OCI-LY7 (cell line): ENCODE measurements at regions not wholly inside any gene's neighbourhood (a gene's known extent, or its start where the extent isn't known, plus 50 kb on each side); places are given as distances from the start of the nearest gene placed in this dataset.

ENCODE experiments used
- BruUV-seq: library from RNA; stranded (reverse); fragments of 400-500 nt; replicated peaks from 2 replicates; lab custom pipeline; 2021; lab: Mats Ljungman, UMichigan
- CTCF ChIA-PET: fragments of 300-600 bp; sonication (Branson Sonifier 250); formaldehyde crosslinking; loops from one replicate; lab custom pipeline; 2022; ENCODE audit warnings: antibody characterized with exemption; ENCODE audit not compliant: unreplicated experiment; lab: Charles Lee
- POLR2A ChIA-PET: fragments of 300-600 bp; sonication (Branson Sonifier 250); formaldehyde crosslinking; loops from one replicate; lab custom pipeline; 2022; ENCODE audit warnings: antibody characterized with exemption; lab: Charles Lee
- DNase-seq: peaks from one replicate; pipeline ENCODE4 v3.0.0-alpha.2; 2015; ENCODE audit warnings: low spot score
- H2AFZ ChIP-seq: fragments of 200-600 bp; sonication (generic), shearing (Covaris generic); 2 replicates; pipeline ENCODE4 v1.6.1; 2014; ENCODE audit warnings: mild to moderate bottlenecking, antibody characterized with exemption, low read length, moderate library complexity
- H3K27ac ChIP-seq: fragments of 200-600 bp; sonication (generic); 2 replicates; pipeline ENCODE4 v1.5.1; 2014; ENCODE audit warnings: mixed run types, low read depth, mild to moderate bottlenecking, moderate library complexity, low read length, inconsistent platforms; ENCODE audit not compliant: poor library complexity, severe bottlenecking
- H3K36me3 ChIP-seq: fragments of 200-600 bp; sonication (generic); 2 replicates; pipeline ENCODE4 v1.6.1; 2014; ENCODE audit warnings: mild to moderate bottlenecking, antibody characterized with exemption, low read length, moderate library complexity, mixed read lengths; ENCODE audit not compliant: insufficient read depth
- H3K4me1 ChIP-seq: fragments of 200-600 bp; sonication (generic); 2 replicates; pipeline ENCODE4 v1.5.1; 2014; ENCODE audit warnings: mild to moderate bottlenecking, low read length; ENCODE audit not compliant: insufficient read depth, poor library complexity, severe bottlenecking
- H3K4me2 ChIP-seq: fragments of 200-600 bp; sonication (generic); 2 replicates; pipeline ENCODE4 v1.6.1; 2014; ENCODE audit warnings: mild to moderate bottlenecking, low read length
- H3K4me3 ChIP-seq: fragments of 200-600 bp; sonication (generic); 2 replicates; pipeline ENCODE4 v1.5.1; 2014; ENCODE audit warnings: mild to moderate bottlenecking, low read depth, low read length; ENCODE audit not compliant: poor library complexity, severe bottlenecking
- H3K79me2 ChIP-seq: fragments of 200-600 bp; sonication (generic); 2 replicates; pipeline ENCODE4 v1.6.1; 2016; ENCODE audit warnings: low read depth, mild to moderate bottlenecking, low read length, moderate library complexity, mixed read lengths; ENCODE audit not compliant: insufficient read depth
- H3K9me2 ChIP-seq: fragments of 200-600 bp; sonication (generic); 2 replicates; pipeline ENCODE4 v1.6.1; 2016; ENCODE audit warnings: mild to moderate bottlenecking, low read length, mixed read lengths; ENCODE audit not compliant: insufficient read depth
- H3K9me3 ChIP-seq: fragments of 200-600 bp; sonication (generic); 2 replicates; pipeline ENCODE4 v1.6.1; 2014; ENCODE audit warnings: mild to moderate bottlenecking, mixed run types, low read length, mixed read lengths
- H4K20me1 ChIP-seq: fragments of 200-600 bp; sonication (generic); 2 replicates; pipeline ENCODE4 v1.6.1; 2014; ENCODE audit warnings: mild to moderate bottlenecking, antibody characterized with exemption, low read length, moderate library complexity, mixed read lengths; ENCODE audit not compliant: insufficient read depth
- CTCF ChIP-seq: fragments of 200-600 bp; sonication (generic); conservative IDR thresholded peaks from 2 replicates; pipeline ENCODE4 v1.5.1; 2014; ENCODE audit warnings: mild to moderate bottlenecking, antibody characterized with exemption, low read length, moderate library complexity, mixed read lengths
- EZH2phosphoT487 ChIP-seq: fragments of 200-600 bp; sonication (generic); IDR thresholded peaks from 2 replicates; pipeline ENCODE4 v1.6.1; 2018; ENCODE audit warnings: low read depth, borderline replicate concordance, mild to moderate bottlenecking, mixed run types, antibody characterized with exemption, low read length, moderate library complexity, mixed read lengths
- intact Hi-C: fragments of 100-400 bp; cut with micrococcal nuclease; formaldehyde crosslinking; loops from one replicate; pipeline ENCODE4 v1.10.0; 2022; ENCODE audit not compliant: unreplicated experiment

- no peak for TF ChIP-seq CTCF
- no peak for TF ChIP-seq EZH2phosphoT487
- ChIA-PET CTCF (no interaction called here), POLR2A (no interaction called here)
- no peak overlapping the region for H2AFZ ChIP-seq
- 0 out of 2 replicates have a peak, but pooled peaks cover 5% of the 10 kb centered on the region for H3K9me3 ChIP-seq
- no peak for DNase-seq
- no peak overlapping the region for H3K27ac ChIP-seq
- H3K9me2 ChIP-seq: no peaks in the 10 kb centered on the region
- intact Hi-C loops: no loop called here
- H3K4me1 ChIP-seq: no peaks in the 10 kb centered on the region
- BruUV-seq: no TSS peak
- no peaks in the 10 kb centered on the region for H3K79me2 ChIP-seq
- H3K36me3 ChIP-seq: no peaks in the 10 kb centered on the region
- no peak overlapping the region for H3K4me3 ChIP-seq
- no peak overlapping the region for H3K4me2 ChIP-seq
- H4K20me1 ChIP-seq: no peaks in the 10 kb centered on the region
These were observed 533.3 kb upstream of the MIS18BP1 start for GRCh38 chr14:45786266-45786665.

GRCh38 chr14:45785240-45785639 is 532.2 kb upstream of the MIS18BP1 start:
- Histone ChIP-seq H2AFZ (no peak overlapping the region), H3K4me2 (no peak overlapping the region), H3K79me2 (no peaks in the 10 kb centered on the region), H3K9me3 (0 out of 2 replicates have a peak, but pooled peaks cover 5% of the 10 kb centered on the region), H3K4me3 (no peak overlapping the region), H3K27ac (no peak overlapping the region), H3K9me2 (no peaks in the 10 kb centered on the region), H3K36me3 (no peaks in the 10 kb centered on the region), H4K20me1 (no peaks in the 10 kb centered on the region), H3K4me1 (no peaks in the 10 kb centered on the region)
- no TSS peak for BruUV-seq
- no peak for TF ChIP-seq CTCF
- TF ChIP-seq EZH2phosphoT487: no peak
- intact Hi-C loops: no loop called here
- no peak for DNase-seq
- POLR2A ChIA-PET: no interaction called here
- CTCF ChIA-PET: no interaction called here

- ChIA-PET POLR2A (no interaction called here), CTCF (no interaction called here)
- Histone ChIP-seq H3K4me2 (no peak overlapping the region), H3K79me2 (no peaks in the 10 kb centered on the region), H3K36me3 (no peaks in the 10 kb centered on the region), H3K9me3 (no peaks in the 10 kb centered on the region), H3K9me2 (no peaks in the 10 kb centered on the region), H3K4me1 (no peaks in the 10 kb centered on the region), H2AFZ (no peak overlapping the region), H3K27ac (no peak overlapping the region), H3K4me3 (no peak overlapping the region), H4K20me1 (no peaks in the 10 kb centered on the region)
- BruUV-seq: no TSS peak
- no peak for DNase-seq
- intact Hi-C loops: no loop called here
- TF ChIP-seq CTCF (no peak), EZH2phosphoT487 (no peak)
These were observed 513.2 kb upstream of the MIS18BP1 start for GRCh38 chr14:45766247-45766646.
